GM21529 (cell line): ENCODE measurements at regions not wholly inside any gene's neighbourhood (a gene's known extent, or its start where the extent isn't known, plus 50 kb on each side); places are given as distances from the start of the nearest gene placed in this dataset.

Source experiments
- ATAC-seq: cut with Tn5 transposase; IDR thresholded peaks from one replicate; pipeline ENCODE4 v1.9.1; 2021; ENCODE audit not compliant: unreplicated experiment

GRCh38 chr7:31398815-31399214 lies 58.3 kb upstream of the NEUROD6 start:
- no peak for ATAC-seq

- ATAC-seq = no peak
These were observed 66.7 kb upstream of the NEUROD6 start for GRCh38 chr7:31407178-31407676.

GRCh38 chr7:31408140-31408729 lies 67.7 kb upstream of the NEUROD6 start:
- no peak for ATAC-seq

- no peak for ATAC-seq
These were observed 69.7 kb upstream of the NEUROD6 start for GRCh38 chr7:31410265-31410664.

- no peak for ATAC-seq
These were observed 70.9 kb upstream of the NEUROD6 start for GRCh38 chr7:31411416-31411815.

GRCh38 chr7:31413766-31414165 lies 73.2 kb upstream of the NEUROD6 start:
- ATAC-seq = no peak

- no peak for ATAC-seq
These were observed 75.9 kb upstream of the NEUROD6 start for GRCh38 chr7:31416381-31416870.

- no peak for ATAC-seq
These were observed 78.4 kb upstream of the NEUROD6 start for GRCh38 chr7:31418928-31419327.

- ATAC-seq = no peak
These were observed 79.1 kb upstream of the NEUROD6 start for GRCh38 chr7:31419505-31420055.

GRCh38 chr7:31420948-31421347 lies 80.4 kb upstream of the NEUROD6 start:
- no peak for ATAC-seq

- ATAC-seq = no peak
These were observed 81.1 kb upstream of the NEUROD6 start for GRCh38 chr7:31421607-31422006.

- ATAC-seq = no peak
These were observed 83.5 kb upstream of the NEUROD6 start for GRCh38 chr7:31423994-31424393.

- no peak for ATAC-seq
These were observed 81.7 kb upstream of the ITPRID1 start for GRCh38 chr7:31432176-31432575.

- no peak for ATAC-seq
These were observed 81.0 kb upstream of the ITPRID1 start for GRCh38 chr7:31432836-31433340.

GRCh38 chr7:31437250-31437865 lies 76.5 kb upstream of the ITPRID1 start:
- no peak for ATAC-seq

- no peak for ATAC-seq
These were observed 74.7 kb upstream of the ITPRID1 start for GRCh38 chr7:31439165-31439564.

- no peak for ATAC-seq
These were observed 73.4 kb upstream of the ITPRID1 start for GRCh38 chr7:31440511-31440910.

GRCh38 chr7:31442626-31443025 lies 71.3 kb upstream of the ITPRID1 start:
- no peak for ATAC-seq

- ATAC-seq = peak; percentile 87
These were observed 70.4 kb upstream of the ITPRID1 start for GRCh38 chr7:31443457-31443856.

- no peak for ATAC-seq
These were observed 69.7 kb upstream of the ITPRID1 start for GRCh38 chr7:31444196-31444595.

GRCh38 chr7:31445686-31446355 lies 68.1 kb upstream of the ITPRID1 start:
- no peak for ATAC-seq

GRCh38 chr7:31448649-31449048 lies 65.2 kb upstream of the ITPRID1 start:
- ATAC-seq = no peak
